Thoracic aorta (tissue), 2 donors: ENCODE measurements at regions not wholly inside any gene's neighbourhood (a gene's known extent, or its start where the extent isn't known, plus 50 kb on each side); places are given as distances from the start of the nearest gene placed in this dataset.

Experiments
- ATAC-seq: fragments of 150-250 bp; one replicate; pipeline ENCODE4 v1.8.0; 2017; ENCODE audit warnings: low read depth; ENCODE audit not compliant: insufficient number of reproducible peaks, low FRiP score
- DNase-seq: peaks from one replicate; pipeline ENCODE4 v3.0.0-alpha.2; 2020; ENCODE audit warnings: low spot score
- H3K27ac ChIP-seq, 2 donors: fragments of 200-600 bp; sonication (generic); 1 replicate in 1 of 2; 2 replicates in 1 of 2; pipeline ENCODE4 v1.5.1; 2016; ENCODE audit warnings: mild to moderate bottlenecking in 2 of 2, moderate library complexity in 2 of 2
- H3K27me3 ChIP-seq: fragments of 200-600 bp; sonication (generic); replicated peaks from 2 replicates; pipeline ENCODE4 v1.6.0; 2016; ENCODE audit warnings: mild to moderate bottlenecking; ENCODE audit not compliant: insufficient read depth
- H3K36me3 ChIP-seq: fragments of 200-600 bp; sonication (generic); one replicate; pipeline ENCODE4 v1.5.1; 2016
- H3K4me1 ChIP-seq, 2 donors: fragments of 200-600 bp; sonication (generic); 1 replicate in 1 of 2; 2 replicates in 1 of 2; pipeline versions ENCODE4 v1.5.1 to v1.6.0; 2016; ENCODE audit warnings: low read depth in 2 of 2, mild to moderate bottlenecking in 1 of 2; ENCODE audit not compliant: control insufficient read depth in 1 of 2
- H3K4me3 ChIP-seq: fragments of 200-600 bp; sonication (generic); 2 replicates; pipeline ENCODE4 v1.5.1; 2016; ENCODE audit warnings: mild to moderate bottlenecking
- H3K9me3 ChIP-seq: fragments of 200-600 bp; sonication (generic); 2 replicates; pipeline ENCODE4 v1.5.1; 2016
- TF ChIP-seq, protein P1 (sequence below): fragments of 200-600 bp; sonication (generic); IDR thresholded peaks from one replicate; pipeline ENCODE4 v1.5.1; 2019; ENCODE audit warnings: antibody characterized with exemption

DNA sequence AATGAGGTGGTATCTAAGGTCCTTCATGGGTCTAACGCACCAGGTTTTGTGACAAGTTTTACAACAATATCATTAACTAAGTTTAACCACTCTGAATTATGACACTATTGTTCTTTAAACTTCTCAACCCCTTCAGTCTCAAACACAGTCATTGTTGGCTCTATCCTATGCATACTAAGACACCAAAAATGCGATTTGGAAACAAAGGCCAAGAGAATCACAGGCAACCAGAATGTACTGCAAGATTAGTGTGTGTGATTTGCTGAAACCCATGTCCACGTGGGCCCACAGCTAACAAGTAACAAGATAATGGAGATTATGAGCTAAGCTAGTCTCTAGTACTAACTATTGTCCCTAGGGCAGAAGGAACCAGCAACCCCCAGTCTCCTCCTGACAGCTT lies 142.2 kb upstream of the RANBP3L start:
- no peak for ATAC-seq
- H3K27me3 ChIP-seq, result no peaks in the 10 kb centered on the region
- H3K9me3 ChIP-seq, result no peaks in the 10 kb centered on the region
- TF ChIP-seq, protein P1, sequence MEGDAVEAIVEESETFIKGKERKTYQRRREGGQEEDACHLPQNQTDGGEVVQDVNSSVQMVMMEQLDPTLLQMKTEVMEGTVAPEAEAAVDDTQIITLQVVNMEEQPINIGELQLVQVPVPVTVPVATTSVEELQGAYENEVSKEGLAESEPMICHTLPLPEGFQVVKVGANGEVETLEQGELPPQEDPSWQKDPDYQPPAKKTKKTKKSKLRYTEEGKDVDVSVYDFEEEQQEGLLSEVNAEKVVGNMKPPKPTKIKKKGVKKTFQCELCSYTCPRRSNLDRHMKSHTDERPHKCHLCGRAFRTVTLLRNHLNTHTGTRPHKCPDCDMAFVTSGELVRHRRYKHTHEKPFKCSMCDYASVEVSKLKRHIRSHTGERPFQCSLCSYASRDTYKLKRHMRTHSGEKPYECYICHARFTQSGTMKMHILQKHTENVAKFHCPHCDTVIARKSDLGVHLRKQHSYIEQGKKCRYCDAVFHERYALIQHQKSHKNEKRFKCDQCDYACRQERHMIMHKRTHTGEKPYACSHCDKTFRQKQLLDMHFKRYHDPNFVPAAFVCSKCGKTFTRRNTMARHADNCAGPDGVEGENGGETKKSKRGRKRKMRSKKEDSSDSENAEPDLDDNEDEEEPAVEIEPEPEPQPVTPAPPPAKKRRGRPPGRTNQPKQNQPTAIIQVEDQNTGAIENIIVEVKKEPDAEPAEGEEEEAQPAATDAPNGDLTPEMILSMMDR, result no peak
- H3K4me1 ChIP-seq, result peaks cover 9 to 18% of the 10 kb centered on the region in 2 donors
- H3K4me3 ChIP-seq, result no peak overlapping the region
- DNase-seq, result no peak
- no peak overlapping the region for H3K27ac ChIP-seq
- H3K36me3 ChIP-seq, result no peaks in the 10 kb centered on the region

DNA sequence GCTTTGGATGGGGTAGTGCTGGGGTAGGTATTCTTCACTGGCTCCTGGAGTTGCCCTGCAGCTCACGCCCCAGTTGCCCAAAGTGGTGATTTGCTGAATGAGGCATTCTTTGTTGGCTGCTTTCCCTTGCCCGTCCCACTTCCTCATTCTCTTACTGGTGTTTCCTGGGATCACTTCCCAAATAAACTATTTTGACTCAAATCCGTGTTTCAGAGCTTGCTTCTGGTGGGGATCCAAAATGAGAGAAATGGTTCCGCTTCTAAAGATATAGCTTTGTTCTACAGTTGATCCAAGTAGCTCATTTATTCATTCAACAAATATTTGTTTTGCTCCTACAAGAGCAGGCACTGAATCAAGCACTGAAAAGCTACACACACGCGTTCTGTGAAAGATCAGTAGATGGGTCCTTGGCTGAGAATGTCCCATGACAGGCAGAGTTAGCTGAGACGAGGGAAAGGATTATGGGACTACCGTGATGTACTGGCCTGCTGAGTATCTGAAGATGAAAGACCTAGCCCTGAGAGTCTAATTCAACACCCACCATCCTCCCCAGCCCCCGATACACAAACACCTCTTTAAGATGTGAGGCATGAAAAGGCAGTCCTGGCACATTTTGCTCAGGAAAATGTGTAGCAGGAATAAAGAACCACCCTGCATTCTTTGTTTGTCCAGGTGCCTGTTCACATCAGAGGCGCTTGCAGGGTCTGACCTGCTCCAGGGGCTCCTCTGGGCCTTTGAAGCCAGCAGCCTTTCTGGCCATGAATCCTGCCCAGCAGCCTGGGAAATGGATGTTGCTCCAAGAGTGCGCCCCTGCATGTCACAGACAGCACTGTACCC lies 143.1 kb upstream of the RANBP3L start:
- TF ChIP-seq, protein P1, result no peak
- ATAC-seq (peak; percentile 47), DNase-seq (peak; percentile 13)
- Histone ChIP-seq H3K9me3 (no peaks in the 10 kb centered on the region), H3K27me3 (no peaks in the 10 kb centered on the region), H3K27ac (peak overlapping the region in 1 of 2 donors; percentile 6), H3K4me3 (peak overlapping the region; percentile 21), H3K4me1 (peaks cover 9 to 18% of the 10 kb centered on the region in 2 donors), H3K36me3 (no peaks in the 10 kb centered on the region)

DNA sequence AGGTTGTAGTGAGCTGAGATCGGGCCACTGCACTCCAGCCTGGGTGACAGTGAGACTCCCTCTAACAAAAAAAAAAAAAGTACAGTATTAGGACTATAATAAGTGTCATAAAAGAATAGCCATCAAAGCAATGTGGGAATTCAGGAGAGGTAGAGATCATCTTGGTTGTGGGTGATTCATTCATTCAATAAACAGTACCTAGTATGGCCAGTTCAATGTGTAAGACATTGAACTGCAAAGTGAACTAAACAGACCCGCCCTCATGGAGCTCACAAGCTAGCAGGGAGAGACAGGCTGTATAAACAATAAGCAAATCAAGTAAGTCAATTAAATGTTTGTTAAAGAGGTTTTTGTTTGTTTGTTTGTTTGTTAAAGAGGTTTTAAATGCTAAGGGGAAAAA lies 146.1 kb upstream of the RANBP3L start:
- Histone ChIP-seq H3K27ac (no peak overlapping the region), H3K4me3 (no peak overlapping the region), H3K4me1 (peaks cover 9 to 18% of the 10 kb centered on the region in 2 donors), H3K27me3 (no peaks in the 10 kb centered on the region), H3K9me3 (no peaks in the 10 kb centered on the region), H3K36me3 (no peaks in the 10 kb centered on the region)
- ATAC-seq (no peak), DNase-seq (no peak)
- TF ChIP-seq, protein P1, result no peak

DNA sequence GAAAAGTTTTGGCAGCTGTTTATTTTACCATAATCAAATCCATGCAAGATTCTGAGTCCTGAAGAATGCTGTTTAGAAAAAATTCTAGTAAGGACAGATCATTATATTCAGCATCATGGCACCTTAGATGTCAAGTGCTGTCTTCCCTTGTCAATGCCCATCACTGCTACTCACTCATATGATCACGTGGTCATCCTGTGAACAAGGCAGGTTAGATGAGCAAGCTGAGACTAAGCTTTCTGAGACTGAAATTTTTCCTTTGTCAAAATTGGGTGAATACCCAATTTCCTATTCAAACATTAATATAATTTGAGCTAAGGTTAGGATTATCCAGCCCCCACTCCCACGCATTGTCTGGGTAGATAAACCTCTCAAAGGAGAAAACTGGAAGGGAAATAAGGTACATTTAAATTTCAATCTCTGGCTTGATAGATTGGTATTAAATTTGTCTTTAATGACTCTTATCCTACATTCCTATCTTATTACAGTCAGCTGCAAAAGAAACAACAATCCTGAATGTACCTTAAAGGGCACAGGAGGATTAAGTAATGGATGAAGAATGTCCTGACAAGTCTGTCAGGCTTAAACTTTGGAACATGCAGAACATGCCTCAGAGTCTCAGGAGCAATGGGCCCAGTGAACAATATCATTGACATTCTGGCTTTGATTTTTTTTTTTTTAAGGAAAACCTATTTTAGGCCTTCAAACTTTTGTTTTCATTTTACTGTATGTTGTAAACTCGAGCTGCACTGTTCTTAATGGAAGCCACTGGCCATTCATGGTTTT lies 148.7 kb upstream of the RANBP3L start:
- Histone ChIP-seq H3K9me3 (no peaks in the 10 kb centered on the region), H3K4me3 (no peak overlapping the region), H3K27ac (no peak overlapping the region), H3K27me3 (no peaks in the 10 kb centered on the region), H3K36me3 (no peaks in the 10 kb centered on the region), H3K4me1 (no peaks in the 10 kb centered on the region)
- DNase-seq, result no peak
- TF ChIP-seq, protein P1, result no peak
- ATAC-seq, result no peak

DNA sequence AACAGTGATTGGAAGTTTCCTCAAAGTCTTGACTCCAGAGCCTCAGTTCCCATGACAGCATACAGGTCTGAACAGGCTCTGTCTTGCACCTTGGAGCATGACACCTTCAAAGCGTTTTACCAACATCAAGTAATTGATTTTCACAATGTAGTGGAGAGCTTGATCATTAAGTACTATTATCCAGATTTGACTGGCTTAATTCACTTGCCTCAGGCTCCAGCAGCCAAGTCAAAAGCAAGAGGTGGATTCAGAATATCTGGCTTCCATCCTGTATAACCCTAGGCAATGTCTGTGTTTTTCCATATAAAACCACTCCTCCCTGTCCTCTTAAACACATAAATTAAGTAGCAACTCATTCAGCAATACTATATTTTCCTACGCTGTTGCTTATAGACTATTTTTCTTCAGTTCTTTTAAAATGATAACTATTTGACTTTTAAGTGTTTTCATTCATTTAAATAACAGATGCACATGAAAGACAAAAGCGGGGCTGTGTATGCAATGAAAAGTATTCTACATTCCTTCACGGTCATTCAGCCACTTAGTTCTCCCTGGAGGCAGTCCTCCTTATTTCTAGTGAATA lies 150.8 kb upstream of the RANBP3L start:
- H3K27me3 ChIP-seq, result no peaks in the 10 kb centered on the region
- no peak overlapping the region for H3K4me3 ChIP-seq
- H3K27ac ChIP-seq, result no peak overlapping the region
- H3K9me3 ChIP-seq, result no peaks in the 10 kb centered on the region
- no peaks in the 10 kb centered on the region for H3K36me3 ChIP-seq
- H3K4me1 ChIP-seq, result no peaks in the 10 kb centered on the region
- DNase-seq (no peak), ATAC-seq (no peak)
- TF ChIP-seq, protein P1, result no peak
